HG03439 (cell line): ENCODE measurements at regions not wholly inside any gene's neighbourhood (a gene's known extent, or its start where the extent isn't known, plus 50 kb on each side); places are given as distances from the start of the nearest gene placed in this dataset.
"Not testable (repeated sequence)": the region's sequence is repeated elsewhere in the genome, so short reads cannot be mapped to it uniquely, and the experiment has no call there.

Experiments
- ATAC-seq: cut with Tn5 transposase; IDR thresholded peaks from one replicate; pipeline ENCODE4 v1.9.1; 2021; ENCODE audit warnings: mild to moderate bottlenecking, moderate library complexity; ENCODE audit not compliant: unreplicated experiment

DNA sequence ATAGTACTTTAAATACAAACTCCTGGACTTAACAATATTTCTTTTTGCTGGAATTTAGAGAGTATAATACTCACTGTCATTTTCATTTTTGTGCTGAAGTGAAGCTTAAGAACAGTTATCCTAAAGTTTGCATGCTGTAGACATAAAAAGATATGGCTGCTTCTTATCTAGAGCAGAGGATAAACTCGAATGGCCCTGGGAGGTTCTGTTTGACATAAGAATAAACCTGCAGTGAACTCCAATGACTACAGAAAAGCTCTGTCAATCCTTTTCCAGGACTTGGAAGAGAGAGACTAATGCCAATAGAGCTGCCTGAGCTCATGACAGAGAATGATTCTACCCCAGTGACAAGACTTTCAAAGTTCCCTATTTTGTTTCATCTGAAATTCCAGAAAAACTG is 1017.8 kb upstream of the MIR17HG start:
- ATAC-seq = no peak

DNA sequence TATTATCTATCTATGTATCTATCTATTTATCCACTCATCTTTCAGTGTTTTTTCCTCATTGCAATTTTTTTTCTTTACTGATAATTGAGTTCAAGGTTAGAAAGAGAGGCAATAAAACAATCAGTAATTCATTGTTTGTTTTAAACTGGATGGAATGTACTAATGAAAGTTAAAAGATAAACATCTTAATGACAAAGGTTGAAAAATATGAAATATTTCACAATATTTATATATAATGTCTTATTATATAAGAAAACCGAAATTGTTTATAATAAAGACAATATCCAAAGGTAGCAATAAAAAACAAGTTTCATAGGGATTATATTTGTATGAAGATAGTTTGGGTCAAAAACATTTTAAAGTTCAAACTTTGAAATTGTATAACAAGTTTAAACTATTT is 1015.5 kb upstream of the MIR17HG start:
- ATAC-seq = no peak

DNA sequence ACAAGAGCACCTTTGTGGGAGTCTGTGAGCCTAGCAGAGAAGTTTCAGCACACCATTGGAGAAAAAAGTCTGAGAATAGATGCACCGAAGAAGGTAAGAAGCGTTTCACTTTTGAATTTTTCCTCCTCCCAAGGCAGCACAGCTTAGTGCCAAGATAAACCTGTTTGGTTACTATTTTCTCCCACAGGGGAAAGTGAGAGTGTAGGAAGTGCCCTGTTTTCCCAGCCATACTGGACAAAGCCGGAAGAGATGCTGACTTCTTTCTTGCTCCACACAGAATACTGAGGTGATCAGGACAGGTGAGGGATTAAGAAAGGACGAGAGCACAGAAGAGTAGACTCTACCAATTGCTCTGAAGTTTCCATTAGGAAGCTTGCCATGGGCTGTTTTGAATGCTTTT is 1011.0 kb upstream of the MIR17HG start:
- no peak for ATAC-seq

DNA sequence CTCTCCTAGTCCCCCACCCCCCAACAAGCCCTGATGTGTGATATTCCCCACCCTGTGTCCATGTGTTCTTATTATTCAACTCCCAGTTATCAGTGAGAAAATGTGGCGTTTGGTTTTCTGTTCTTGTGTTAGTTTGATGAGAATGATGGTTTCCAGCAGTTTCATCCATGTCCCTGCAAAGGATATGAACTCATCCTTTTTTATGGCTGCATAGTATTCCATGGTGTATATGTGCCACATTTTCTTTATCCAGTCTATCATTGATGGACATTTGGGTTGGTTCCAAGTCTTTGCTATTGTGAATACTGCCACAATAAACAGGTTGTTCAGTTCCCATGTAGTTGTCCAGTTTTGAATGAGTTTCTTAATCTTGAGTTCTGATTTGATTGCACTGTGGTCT is 1006.1 kb upstream of the MIR17HG start:
- ATAC-seq = not testable (repeated sequence)

DNA sequence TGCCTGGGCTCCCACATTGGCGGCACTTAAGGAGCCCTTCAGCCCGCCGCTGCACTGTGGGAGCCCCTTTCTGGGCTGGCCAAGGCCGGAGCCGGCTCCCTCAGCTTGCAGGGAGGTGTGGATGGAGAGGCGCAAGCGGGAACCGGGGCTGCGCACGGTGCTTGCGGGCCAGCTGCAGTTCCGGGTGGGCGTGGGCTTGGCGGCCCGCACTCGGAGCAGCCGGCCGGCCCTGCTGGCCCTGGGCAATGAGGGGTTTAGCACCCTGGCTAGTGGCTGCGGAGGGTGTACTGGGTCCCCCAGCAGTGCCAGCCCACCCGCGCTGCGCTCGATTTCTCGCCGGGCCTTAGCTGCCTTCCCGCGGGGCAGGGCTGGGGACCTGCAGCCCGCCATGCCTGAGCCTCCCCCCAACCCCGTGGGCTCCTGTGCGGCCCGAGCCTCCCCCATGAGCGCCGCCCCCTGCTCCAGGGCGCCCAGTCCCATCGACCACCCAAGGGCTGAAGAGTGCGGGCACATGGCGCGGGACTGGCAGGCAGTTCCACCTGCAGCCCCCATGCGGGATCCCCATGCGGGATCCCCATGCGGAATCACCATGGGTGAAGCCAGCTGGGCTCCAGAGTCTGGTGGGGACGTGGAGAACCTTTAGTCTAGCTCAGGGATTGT is 998.9 kb upstream of the MIR17HG start:
- ATAC-seq = not testable (repeated sequence)

DNA sequence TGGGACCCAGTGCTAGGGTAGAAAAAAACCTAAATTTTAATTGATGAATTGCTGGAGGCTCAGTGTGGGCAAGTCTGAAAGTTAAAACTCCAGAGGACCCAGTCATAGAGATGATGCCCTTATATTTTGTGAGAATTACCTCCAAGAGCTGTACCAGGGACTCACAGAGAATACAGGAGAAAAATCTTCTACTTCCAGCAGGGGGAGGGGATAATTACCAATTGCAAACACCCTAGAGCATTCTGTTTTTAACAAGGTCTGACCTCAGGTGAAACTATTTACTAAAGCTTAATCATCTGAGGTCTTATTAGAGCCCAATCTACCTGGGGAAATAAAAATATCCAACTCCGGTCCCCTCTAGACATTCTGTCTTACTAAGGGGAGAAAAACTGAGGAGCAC is 994.7 kb upstream of the MIR17HG start:
- no peak for ATAC-seq

DNA sequence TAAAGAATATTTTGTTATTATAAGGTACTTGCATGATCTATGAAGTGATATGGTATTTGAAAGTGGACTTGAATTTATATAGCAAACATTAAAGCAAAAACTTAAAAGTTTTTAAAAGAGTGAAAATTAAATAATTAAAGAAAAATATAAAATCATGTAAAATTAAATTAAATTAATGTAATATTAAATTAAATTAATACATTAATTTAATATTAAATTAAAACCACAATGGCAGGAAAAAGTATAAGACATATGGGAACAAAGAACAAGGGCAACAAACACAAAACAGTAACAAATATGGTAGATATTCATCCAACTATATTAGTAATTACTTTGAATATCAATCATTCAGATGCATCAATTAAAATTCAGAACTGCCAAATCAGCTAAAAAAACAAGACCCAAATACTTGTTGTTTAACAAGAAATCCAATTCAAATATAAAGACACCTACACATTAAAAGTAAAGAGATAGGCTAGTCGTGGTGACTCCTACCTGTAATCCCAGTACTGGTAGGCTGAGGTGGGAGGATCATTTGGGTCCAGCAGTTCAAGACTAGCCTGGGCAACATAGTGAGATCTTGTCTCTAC is 992.2 kb upstream of the MIR17HG start:
- no peak for ATAC-seq

DNA sequence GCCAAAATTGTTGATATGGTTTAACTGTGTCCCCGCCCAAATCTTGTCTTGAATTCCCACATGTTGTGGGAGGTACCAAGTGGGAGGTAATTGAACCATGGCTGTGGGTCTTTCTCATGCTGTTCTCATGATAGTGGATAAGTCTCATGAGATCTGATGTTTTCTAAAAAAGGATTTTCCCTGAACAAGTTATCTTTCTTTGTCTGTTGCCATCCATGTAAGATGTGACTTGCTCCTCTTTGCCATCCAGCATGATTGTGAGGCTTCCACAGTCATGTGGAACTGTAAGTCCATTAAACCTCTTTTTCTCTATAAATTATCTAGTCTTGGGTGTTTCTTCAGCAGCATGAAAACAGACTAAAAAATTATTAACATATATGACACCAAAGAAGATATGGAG is 986.7 kb upstream of the MIR17HG start:
- no peak for ATAC-seq

DNA sequence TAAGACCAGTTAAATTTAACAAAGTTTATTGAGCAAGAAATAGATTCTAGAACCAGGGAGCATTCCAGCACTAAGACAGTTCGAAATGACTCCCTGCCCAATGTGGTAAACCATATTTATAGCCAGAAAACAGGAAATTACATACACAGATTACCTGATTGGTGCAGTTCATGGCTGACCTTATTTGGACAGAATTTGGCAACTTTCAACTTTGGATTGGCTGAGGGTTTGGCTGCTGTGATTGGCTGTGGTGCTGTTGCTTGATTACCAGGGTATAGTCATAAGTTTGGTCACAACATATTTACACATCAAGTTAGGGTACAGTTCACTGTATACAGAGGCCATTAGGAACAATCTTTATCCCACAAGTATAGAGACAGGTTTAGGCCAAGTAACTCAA is 984.8 kb upstream of the MIR17HG start:
- no peak for ATAC-seq

DNA sequence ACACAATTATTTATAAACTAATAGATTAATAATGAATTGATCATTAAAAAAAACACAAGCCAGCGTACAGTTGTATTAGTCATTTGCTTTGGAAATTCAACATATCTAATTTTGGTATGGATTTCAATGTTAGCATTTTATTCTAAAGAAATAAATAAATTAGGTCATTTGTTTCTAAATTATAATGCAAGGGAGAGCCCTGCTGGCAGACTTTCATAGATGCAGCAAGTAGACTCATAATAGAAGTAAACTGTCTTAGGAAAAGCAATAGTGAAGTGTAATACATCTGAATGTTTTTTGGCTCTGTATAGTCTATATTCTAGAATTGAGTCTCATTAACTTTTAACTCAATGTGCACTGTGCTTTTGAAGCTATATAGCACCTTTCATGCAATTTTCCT is 982.4 kb upstream of the MIR17HG start:
- ATAC-seq = no peak

DNA sequence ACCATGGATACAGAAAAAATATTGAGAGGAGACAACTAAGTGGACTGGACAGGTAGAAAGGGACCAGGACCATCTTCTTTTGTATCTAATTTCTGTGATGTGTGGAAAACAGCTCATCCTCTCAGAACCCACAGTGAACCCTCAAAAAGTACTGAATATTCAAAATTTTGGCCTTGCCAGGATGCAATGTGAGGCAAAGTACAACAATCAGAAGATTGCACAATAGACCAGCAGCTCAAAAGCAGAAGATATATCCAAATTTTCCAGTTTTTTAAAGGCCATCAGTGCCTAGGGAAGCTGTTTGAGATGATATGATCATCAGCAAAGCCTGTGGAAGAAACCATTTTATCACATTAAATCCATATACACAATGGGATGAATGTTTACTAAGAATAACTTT is 973.3 kb upstream of the MIR17HG start:
- no peak for ATAC-seq

DNA sequence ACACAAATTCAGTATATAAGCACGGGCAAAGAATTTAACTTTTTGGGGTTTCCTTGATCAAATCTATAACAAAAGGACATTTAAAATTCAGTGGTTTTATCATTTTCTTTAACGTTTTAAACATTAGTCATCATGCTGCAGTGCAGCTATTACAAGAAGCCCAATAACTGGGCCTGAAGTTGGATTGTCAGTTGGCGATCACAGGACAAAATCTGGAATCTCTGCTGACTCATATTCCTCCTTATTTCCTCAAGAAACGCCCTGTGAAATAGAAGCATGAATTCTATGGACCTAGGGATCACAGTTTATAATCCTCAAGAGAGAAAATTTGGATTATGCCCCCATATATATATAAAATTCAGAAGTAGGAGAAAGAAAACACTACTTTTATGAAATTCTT is 971.6 kb upstream of the MIR17HG start:
- no peak for ATAC-seq

DNA sequence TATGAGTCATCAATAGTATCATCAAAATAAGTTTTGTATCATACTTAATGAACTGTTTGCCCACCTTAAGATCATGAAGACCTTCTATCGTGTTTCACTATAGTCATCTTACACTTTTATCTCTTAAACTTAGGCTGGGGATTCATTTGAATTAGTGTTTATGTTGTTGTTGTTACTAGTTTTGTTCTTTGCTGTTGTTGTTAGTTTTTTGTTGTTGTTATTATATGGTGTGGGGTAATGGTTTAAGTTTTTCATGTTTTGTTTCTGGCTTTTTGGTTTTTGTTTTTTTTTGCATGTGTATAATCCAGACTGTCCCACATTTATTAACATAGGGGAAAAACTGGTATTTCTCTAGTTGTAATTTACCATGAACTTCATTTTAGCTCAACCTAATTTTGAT is 965.1 kb upstream of the MIR17HG start:
- no peak for ATAC-seq

DNA sequence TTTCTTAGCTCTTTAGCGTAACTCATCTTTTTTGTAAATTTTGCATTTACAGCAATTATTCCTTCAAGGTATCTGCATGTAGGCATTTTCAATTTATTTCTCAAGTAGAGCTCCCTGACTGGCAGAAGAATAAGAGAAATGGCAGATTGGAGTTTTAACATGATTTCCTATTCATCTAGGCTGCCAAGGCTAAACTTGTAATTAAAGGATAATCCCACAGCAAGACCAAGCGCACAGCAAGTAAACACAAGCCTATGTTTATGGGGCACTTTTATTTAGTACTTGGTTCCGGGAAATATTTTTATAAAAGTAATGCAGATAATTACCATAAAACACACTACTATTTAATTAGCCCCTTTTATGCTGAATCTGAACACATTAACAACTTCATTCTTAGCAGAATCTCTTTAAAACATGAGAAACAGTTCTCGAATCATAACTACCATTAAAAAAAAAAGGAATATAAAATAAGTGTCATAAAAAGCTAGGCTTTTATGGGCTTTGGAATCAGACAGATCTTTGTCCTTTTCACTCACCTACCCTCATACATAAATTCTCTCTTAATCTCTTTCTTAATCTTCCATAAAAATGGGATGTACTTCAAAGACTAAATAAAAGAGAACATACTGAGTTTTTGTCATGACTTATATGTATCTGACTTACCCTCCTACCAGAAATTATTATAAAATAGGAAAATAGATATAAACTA is 961.6 kb upstream of the MIR17HG start:
- no peak for ATAC-seq

DNA sequence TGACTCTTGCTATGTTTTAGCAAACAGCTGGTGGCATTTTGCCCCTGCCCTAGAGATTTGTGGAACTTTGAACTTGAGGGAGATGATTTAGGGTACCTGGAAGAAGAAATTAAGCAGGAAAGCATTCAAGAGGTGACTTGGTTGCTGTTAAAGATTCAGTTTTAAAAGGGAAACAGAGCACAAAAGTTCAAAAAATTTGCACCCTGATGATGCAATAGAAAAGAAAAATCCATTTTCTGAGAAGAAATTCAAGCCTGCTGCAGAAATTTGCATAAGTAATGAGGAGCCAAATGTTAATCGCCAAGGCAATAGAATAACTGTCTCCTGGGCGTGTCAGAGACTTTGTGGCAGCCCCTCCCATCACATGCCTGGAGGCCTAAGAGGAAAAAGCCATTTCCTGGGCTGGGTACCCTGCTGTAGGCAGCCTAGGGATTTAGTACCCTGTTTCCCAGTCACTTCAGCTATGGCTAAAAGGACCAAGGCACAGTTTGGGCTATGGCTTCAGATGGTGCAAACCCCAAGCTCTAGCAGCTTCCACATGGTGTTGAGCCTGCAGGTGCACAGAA is 958.5 kb upstream of the MIR17HG start:
- no peak for ATAC-seq

DNA sequence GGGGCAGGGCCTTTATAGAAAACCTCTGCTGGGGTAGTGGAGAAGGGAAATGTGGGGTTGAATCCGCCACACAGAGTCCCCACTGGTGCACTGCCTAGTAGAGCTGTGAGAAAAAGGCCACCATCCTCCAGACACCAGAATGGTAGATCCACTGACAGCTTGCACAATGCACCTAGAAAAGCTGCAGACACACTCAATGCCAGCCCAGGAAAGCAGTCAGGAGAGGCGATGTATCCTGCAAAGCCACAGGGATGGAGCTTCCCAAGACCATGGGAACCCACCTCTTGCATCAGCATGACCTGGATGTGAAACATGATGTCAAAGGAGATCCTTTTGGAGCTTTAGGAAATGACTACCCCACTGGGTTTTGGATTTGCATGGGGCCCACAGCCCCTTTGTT is 958.0 kb upstream of the MIR17HG start:
- no peak for ATAC-seq

DNA sequence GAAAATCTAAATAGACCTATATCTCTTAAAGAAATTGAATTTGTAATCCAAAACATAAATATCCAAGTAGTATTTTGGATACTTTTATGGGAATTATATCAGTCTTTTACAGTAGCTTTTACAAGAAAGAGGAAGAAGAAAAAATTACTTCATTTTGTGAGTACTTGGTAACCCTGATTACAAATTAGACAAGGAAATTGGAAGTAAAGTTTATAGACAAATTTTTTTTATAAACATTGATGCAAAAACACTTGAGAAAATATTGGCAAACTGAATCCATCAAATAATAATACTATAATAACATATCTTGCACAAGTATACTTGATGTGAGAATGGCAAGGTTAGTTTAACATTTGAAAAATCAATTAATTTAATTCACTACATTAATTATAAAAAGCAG is 954.1 kb upstream of the MIR17HG start:
- ATAC-seq = no peak

DNA sequence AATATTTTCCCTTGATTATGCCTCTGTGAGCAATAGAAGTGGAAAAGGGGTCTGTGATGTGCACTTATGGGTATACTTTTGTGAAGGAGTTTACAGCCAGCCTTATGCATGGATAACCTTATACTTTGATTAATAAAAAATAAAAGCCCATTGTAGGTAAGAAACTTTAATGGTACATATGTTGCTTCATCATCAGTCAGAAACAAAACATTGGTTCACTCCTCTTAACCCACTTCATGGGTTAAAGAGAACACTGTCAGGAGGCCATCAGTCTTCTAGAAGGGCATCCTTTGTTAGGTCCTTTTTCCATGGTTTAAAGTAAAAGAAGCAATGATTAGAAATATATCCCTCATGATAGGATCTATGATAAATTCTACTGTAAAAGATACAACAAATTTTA is 952.1 kb upstream of the MIR17HG start:
- no peak for ATAC-seq

DNA sequence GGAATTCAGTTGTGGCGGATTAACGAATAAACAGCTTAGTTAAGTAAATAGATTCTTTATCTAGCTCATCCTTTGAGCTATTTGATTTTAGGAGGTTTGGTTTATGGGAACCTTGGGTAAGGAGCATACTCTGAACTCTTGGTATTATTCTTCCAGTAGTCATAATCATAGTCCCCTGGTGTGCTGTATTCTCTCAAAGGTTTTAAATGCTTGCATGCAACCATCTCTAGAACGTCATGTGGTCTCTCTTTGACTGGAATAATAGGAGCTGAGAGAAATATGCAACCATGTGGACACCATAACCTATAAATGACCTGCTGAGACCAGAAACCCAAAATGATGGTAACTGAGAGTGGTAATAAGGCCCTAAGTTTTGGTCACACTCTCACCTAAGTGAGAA is 951.6 kb upstream of the MIR17HG start:
- no peak for ATAC-seq

DNA sequence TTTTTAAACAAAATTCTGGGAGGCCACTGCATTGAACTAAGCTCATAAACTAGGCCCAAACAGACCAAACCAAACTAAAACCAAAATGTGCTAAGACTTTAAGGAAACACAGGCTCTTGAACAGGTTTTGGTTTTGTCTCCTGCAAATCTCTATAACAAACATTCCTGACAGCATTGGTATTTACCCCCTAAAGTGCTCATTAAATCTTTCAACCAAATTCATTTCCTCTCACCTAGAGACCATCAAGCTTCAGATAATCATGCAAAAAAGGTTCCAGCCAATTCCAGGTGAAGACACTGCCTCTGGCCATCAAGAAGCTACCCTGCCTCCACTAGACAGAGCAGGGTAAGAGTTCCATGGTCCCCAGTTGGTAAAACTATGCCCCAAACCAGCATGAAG is 951.2 kb upstream of the MIR17HG start:
- ATAC-seq = no peak

DNA sequence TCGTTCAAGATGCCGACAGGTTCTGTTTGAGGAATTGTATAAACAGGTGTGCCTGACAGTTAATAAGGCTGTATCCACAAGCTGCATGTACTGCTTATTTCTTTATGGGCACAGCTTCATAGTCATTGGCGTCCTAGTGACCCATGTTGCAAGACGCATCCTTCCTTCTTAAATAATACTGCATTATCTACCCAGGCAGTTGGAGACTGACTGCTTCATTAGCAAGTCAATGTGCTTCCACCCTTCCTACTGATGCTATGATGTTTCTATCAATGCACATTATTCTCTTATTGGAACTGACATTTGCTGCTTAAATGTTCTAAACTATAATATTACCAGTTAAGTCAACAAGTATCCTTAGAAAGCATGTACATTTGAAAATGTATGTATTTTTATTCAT is 950.0 kb upstream of the MIR17HG start:
- no peak for ATAC-seq

DNA sequence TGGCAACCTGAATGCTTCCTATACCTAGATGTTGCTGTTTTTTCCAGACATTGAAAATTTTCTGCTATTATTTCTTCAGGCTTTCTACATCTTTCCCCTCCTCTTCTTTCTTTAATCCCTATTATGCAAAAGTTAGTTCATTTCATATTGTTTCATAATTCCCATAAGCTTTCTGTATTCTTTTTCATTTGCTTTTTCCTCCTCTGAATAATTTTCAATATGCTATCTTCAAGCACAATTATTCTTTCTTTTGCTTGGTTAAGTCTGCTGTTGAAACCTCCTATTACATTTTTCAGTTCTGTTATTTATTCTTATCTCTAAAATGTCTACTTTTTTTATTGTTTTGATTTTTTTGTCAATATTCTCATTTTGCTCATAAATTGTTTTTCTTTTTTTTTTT is 947.1 kb upstream of the MIR17HG start:
- ATAC-seq = no peak
